ENCODE measurements at regions not wholly inside any gene's neighbourhood (a gene's known extent, or its start where the extent isn't known, plus 50 kb on each side); places are given as distances from the start of the nearest gene placed in this dataset.

DNA sequence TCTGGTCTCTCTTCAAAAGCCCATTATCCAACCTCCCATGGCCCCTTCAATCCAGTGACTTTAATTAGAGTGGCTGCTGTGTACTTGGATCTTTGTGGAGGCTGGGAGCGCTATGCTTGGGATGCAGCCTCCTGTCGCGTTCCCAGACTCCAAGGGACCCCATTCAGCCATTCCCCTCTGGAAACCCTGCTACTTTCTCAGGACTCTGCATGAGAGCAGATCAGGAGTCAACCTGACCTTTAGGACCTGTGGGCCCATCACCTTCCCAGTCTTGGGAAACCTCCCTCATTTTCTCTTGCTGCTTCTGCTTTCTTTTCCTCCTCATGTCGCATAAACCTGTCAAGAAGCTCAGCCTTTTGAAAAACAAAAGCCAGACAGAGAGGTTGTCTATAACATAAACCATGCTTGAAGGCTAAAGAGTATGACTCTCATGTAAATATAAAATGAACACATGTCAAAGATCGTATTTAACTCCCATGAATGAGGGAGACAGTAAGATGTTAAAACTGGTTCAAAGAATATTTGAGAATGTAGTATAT is 143.1 kb upstream of the PELI1 start:
- no peak for DNase-seq

GRCh38 chr2:64288321-64289193 is 144.3 kb upstream of the PELI1 start:
- no peak for DNase-seq

DNA sequence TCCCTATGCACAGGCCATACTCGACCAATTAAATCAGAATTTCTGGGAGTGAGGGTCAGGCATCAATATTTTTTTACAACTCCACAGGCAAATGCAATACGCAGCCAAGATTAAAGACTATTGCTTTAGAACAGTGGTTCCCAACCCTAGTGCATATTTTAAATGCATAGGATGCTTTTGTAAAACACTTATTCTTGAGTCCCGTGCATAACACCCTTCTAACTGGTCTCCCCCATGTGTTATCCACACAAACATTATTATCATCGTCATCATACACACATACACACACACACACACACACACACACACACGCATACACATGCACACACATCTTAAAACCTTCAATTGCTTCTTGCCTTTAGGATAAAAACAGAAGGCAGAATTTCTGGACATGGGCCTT is 145.0 kb upstream of the PELI1 start:
- no peak for DNase-seq

GRCh38 chr2:64289737-64290136 is 145.5 kb upstream of the PELI1 start:
- DNase-seq, result no peak

DNA sequence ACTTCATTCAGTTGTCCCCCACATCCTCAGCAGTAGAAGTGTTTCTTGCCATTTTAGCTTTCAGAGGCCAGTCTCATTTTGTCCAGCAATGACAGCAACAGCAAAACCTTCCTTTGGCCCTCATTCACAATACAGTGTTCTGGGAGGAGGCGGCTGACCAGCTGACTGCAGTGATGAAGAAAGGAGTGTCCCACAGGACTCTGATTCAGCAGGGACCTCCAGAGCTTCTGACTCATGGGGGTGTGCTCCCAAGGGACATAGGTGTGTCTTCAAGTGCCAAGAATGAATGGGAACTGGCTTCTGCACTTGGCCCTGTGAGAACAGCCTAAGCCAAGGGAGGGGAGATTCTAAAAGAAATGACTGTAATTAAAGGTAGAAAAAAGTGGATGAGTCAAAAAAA is 147.0 kb upstream of the PELI1 start:
- DNase-seq, result no peak

DNA sequence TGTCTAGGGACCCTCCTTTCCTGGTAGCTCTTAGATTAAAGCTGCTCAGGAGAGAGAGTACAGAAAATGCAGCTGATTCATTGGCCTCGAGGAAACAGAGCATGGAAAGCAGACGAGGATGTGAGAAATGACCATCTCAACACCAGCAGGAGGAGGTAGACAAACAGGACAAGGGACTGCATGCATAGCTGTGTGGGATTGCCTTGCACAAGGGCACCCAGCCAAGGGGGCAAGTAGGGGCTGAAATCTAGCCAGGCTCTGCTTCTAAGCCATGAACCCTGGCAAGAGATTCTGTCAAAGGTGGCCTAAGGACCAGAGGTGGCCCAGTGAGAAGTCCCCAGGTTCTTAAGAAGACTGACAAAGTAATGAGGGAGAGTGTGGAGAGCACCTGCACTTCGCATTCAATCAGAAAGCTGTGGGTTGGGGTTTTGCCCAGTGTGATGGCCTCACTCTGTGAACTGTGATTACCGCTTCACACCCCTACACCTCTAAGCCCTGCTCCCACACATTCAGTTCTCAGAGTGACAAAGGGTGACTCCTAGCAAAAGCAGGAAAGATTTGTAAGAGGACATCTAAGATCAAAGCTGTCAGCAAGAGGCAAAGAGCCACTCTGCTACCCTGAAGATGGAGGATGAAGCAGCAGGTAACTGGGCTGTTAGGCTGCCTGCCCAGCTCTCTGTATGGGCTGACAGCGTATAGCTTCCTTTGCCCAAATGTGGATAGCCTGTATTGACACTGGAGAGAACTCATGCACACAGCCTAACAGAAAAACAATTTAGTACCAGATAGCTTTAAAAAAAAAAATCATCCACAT is 151.3 kb upstream of the PELI1 start:
- DNase-seq, result no peak

GRCh38 chr2:64296140-64296480 is 151.9 kb upstream of the PELI1 start:
- no peak for DNase-seq

DNA sequence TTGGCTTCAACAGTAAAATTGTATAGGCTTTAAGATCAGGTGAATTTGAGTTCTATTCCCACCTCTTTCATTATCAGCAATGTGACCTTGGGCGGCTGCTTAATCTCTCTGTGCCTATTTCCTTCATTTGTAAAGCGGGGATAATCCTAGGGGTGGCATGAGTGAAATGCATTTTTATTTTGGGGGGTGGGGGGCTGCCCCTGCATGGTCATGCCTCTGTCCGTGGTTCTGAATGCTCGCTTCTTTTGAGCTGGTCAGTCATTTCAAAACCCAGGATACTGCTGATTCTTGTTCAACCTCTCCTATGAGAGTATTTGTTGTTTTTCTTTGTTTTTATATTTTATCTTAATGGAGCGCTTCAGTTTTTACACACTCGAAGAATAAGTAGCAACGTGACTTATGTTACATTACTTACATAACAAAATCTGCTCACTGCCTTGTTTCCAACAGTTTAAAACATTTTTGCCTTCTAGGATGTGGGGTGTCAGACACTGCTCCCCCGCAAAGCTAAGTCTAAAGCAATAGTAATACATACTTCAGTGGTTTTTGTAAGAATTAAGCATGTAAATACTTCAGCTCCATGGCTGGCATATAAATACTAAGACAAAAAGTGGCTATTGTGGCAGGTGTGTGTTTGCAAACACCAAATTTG is 152.6 kb upstream of the PELI1 start:
- DNase-seq, result no peak

GRCh38 chr2:64298161-64298560 is 153.9 kb upstream of the PELI1 start:
- no peak for DNase-seq

GRCh38 chr2:64300066-64300465 is 153.9 kb upstream of the LGALSL start:
- DNase-seq, result no peak

- DNase-seq, result no peak
Observed at GRCh38 chr2:64303250-64303649, 150.7 kb upstream of the LGALSL start.

DNA sequence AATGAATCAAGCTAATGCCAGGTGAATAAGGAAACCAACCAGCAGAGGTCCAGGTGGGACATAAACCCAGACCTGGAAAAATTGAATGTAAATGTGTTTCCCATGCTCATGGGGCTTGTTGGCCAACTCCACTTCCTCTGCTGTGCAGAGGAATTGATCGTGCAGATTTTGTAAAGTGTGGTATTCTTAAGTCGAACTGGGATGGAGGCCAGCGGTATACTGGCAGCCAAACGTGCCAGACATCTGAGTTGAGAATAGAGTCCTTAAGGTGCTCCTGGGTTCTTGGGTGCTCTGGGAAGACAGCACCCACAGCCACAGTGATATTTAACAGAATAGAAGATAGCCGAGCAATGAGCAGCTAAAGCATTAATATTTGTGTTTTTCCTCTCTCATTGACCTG is 146.5 kb upstream of the LGALSL start:
- DNase-seq, result no peak

DNA sequence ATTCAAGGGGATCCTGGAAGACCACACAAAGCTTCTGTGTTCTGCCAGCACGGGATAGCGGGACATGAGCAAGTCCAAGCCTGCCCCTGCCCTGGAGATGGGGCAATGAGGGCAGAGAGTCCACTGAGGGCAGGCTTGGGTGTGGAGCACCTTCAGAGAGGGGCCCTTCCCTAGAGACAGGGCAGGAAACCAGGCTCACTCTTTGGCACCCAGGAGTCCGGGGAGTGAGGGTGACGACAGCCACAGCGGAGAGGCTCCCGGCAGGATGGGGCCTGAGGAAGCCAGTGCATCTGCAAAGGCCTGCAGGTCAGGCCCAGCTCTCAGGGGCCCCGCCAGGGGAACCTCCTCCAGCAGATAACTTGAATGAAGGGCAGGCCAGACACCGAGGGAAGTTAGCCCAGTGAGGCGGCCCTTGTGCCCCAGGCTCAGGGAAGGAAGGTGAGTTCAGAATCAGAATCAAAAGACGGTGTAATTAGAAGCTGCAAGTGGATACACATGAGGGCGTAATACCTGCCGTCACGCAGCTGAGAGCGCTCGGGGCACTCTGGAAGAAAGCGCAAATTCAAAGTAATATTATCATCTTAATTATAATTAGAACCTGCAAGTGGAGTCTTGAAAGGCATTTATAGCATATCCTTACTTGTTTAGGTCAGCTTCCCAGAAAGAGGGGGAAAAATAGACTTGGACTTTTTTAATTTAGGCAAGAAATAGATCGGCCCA is 142.6 kb upstream of the LGALSL start:
- DNase-seq, result no peak

DNA sequence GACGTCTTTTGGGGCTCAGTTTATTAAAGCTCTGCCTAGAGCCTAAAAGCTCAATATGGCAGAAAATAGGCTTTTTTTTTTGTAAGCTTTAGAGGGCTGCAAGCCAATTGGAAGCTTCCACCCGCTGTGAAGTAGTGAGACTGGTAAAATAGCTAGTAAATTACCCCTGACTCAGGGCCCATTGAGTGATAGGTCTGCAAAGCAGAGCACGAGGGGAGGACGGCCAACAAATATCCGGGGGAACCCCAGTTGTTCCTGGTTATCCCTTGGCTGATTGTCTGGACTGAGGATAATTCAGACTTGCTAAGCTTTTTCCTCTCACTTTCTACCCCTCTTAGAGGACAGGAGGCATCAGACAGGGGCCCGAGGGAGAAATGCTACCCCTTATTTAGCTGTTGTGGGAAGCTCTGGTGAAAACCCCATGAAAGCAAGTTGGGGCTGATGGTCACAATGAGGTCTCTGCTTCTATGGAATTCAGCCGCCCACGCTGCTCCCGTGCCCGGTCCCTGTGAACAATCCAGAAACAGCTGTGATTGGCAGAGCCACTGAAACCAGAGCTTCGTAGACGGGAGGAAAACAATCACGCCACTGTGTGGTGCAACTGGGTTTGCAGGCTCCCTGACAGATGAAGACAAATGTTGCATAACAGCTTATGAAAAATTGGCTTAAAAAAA is 141.9 kb upstream of the LGALSL start:
- DNase-seq, result no peak

- DNase-seq, result no peak
Observed at GRCh38 chr2:64312622-64313397, 141.2 kb upstream of the LGALSL start.

- DNase-seq, result no peak
Observed at GRCh38 chr2:64313398-64313723, 140.6 kb upstream of the LGALSL start.

- DNase-seq, result no peak
Observed at GRCh38 chr2:64315291-64315960, 138.5 kb upstream of the LGALSL start.

DNA sequence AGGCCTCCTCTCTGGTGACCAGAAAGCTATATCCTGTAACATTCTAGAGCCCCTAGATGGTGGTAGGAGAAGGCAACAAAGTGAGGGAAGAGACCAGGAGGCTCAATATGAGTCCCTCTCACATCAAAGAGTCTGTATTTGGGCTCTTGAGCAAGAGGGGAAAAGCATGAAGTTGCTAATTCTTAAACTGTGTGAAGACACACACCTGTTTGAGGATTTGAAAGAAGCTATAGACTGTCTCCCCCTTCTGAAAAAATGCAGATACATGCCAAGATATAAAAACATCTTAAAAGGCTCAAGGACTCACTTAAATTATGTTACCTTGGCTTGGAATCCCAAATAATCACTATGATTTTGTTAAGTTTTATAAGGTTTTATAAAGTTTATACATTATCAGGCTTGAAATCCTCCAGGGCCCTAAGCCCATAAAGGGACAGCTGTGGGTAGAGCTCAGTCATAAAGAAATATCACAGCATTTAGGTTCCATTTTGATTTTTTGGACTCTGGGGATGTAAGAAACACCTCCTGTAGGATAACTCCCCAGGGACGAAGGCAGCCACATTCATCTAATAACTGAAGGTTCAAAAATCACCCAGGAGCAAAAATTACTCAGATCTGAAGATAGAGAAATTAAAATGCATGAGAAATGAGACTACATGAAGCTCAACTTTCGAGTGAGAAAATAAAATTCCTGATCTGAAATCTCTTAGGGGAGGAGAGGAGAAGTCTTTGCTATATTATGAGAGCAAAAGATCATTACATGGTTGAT is 136.1 kb upstream of the LGALSL start:
- DNase-seq, result no peak

- no peak for DNase-seq
Observed at GRCh38 chr2:64318476-64318748, 135.6 kb upstream of the LGALSL start.

- DNase-seq, result no peak
Observed at GRCh38 chr2:64319896-64320295, 134.1 kb upstream of the LGALSL start.

Data from NCI-H774 (cell line).